HCT116 (cell line): ENCODE measurements at regions not wholly inside any gene's neighbourhood (a gene's known extent, or its start where the extent isn't known, plus 50 kb on each side); places are given as distances from the start of the nearest gene placed in this dataset.
A peak's percentile ranks its signal among the peaks of the same experiment; 100 is the strongest.

ENCODE experiments used
- CBX3 ChIP-seq: IDR thresholded peaks from 2 replicates; pipeline ENCODE4 v1.6.1; 2012; ENCODE audit warnings: low read depth
- CTCF ChIP-seq, 3 experiments: fragments of 200-600 bp in 1 of 3; sonication (generic) in 1 of 3; IDR thresholded peaks in 2 of 3; conservative IDR thresholded peaks in 1 of 3; 2 replicates each; pipeline ENCODE4 v1.5.1; 2012 to 2017; ENCODE audit warnings: low read depth in 2 of 3, low read length in 2 of 3, antibody characterized with exemption in 1 of 3, borderline replicate concordance in 1 of 3, control low read depth in 1 of 3, mild to moderate bottlenecking in 1 of 3, mixed read lengths in 1 of 3, mixed run types in 1 of 3, moderate library complexity in 1 of 3; ENCODE audit not compliant: insufficient read depth in 1 of 3
- EZH2 ChIP-seq: fragments of 200-600 bp; sonication (generic); IDR thresholded peaks from 2 replicates; pipeline ENCODE4 v1.6.1; 2017; ENCODE audit warnings: antibody characterized with exemption, mixed run types
- POLR2A ChIP-seq: IDR thresholded peaks from 2 replicates; pipeline ENCODE4 v1.7.0; 2011; ENCODE audit warnings: borderline replicate concordance; ENCODE audit not compliant: insufficient read depth, insufficient read length; ENCODE audit errors: extremely low read depth
- REST ChIP-seq: IDR thresholded peaks from 2 replicates; pipeline ENCODE4 v1.6.1; 2012; ENCODE audit warnings: low read depth
- ZBTB33 ChIP-seq: IDR thresholded peaks from 2 replicates; pipeline ENCODE4 v1.6.1; 2011; ENCODE audit warnings: mild to moderate bottlenecking, low read length, moderate library complexity; ENCODE audit not compliant: insufficient replicate concordance; ENCODE audit errors: extremely low read depth
- ZNF274 ChIP-seq: fragments of 200-500 bp; sonication (Bioruptor generic); IDR thresholded peaks from 2 replicates; pipeline ENCODE4 v1.6.1; 2014; ENCODE audit warnings: mild to moderate bottlenecking, low read depth, low read length, inconsistent platforms

- TF ChIP-seq POLR2A (no peak), EZH2 (no peak), CTCF (IDR thresholded peaks at IDR 0.05 in 2 of 3, conservative IDR thresholded peaks at IDR 0.05 in 1 of 3; ENCODE audit: borderline replicate concordance in 1 of 3, insufficient read depth in 1 of 3, low read depth in 2 of 3, low read length in 2 of 3) (0 out of 6 replicates have a peak, but pooled peaks of 1 of the 3 experiments have one; percentile 14), CBX3 (no peak), REST (no peak), ZNF274 (no peak), ZBTB33 (no peak)
Measured at GRCh38 chr7:41010418-41010817, 692.5 kb downstream of the INHBA start.
